ENCODE measurements at regions not wholly inside any gene's neighbourhood (a gene's known extent, or its start where the extent isn't known, plus 50 kb on each side); places are given as distances from the start of the nearest gene placed in this dataset.

- no peak for TF ChIP-seq SRF (IDR thresholded peaks at IDR 0.05; ENCODE audit: low read depth in 2 of 2, low read length in 2 of 2)
- TF ChIP-seq SPI1 (IDR thresholded peaks at IDR 0.05; ENCODE audit: borderline replicate concordance, insufficient read depth, low read depth, low read length), result no peak
- TF ChIP-seq ELK1 (IDR thresholded peaks at IDR 0.05; ENCODE audit: low read depth, low read length), result no peak
- no peak for TF ChIP-seq EZH2 (IDR thresholded peaks at IDR 0.05; ENCODE audit: borderline replicate concordance, control insufficient read depth, low read depth, low read length)
- TF ChIP-seq POLR2AphosphoS2 (IDR thresholded peaks at IDR 0.05; ENCODE audit: low read depth, low read length), result no peak
- TF ChIP-seq SP1 (IDR thresholded peaks at IDR 0.05; ENCODE audit: low read depth, low read length), result no peak
- TF ChIP-seq PBX3 (IDR thresholded peaks at IDR 0.05; ENCODE audit: insufficient replicate concordance, low read depth, low read length), result no peak
- no peak for TF ChIP-seq JUND (IDR thresholded peaks at IDR 0.05; ENCODE audit: low read depth, low read length)
- no peak for TF ChIP-seq NFXL1 (IDR thresholded peaks at IDR 0.05; ENCODE audit: borderline replicate concordance)
- TF ChIP-seq NR2F1 (conservative IDR thresholded peaks at IDR 0.05), result no peak
These were observed 470.8 kb upstream of the SLIT2 start (continued) for GRCh38 chr4:19780871-19781270.

GRCh38 chr4:19776929-19777328, 474.8 kb upstream of the SLIT2 start:
- H3K4me3 ChIP-seq, result no peak overlapping the region
- H4K20me1 ChIP-seq (ENCODE audit: control insufficient read depth, insufficient read depth), result no peaks in the 10 kb centered on the region
- no TSS peak for BruUV-seq (replicated peaks)
- H3K4me1 ChIP-seq (ENCODE audit: control insufficient read depth, insufficient read depth, low read length), result no peaks in the 10 kb centered on the region
- FAIRE-seq (no peak), ATAC-seq (no peak), DNase-seq (ENCODE audit: low read depth, low spot score) (no peak)
- H3K79me2 ChIP-seq (ENCODE audit: control insufficient read depth, insufficient read depth, low read length), result no peaks in the 10 kb centered on the region
- ChIA-PET CTCF (no interaction called here), SMC1A (ENCODE audit: uncharacterized antibody, unreplicated experiment) (no interaction called here), POLR2A (no interaction called here), RAD21 (ENCODE audit: unreplicated experiment) (no interaction called here)
- H3K27me3 ChIP-seq (replicated peaks in 1 of 2; ENCODE audit: control insufficient read depth in 2 of 2, insufficient read depth in 2 of 2, low read length in 1 of 2), result no peaks in the 10 kb centered on the region
- intact Hi-C loops (cut with micrococcal nuclease; ENCODE audit: unreplicated experiment), result no loop called here
- no peaks in the 10 kb centered on the region for H3K36me3 ChIP-seq (ENCODE audit: control insufficient read depth in 2 of 2, insufficient read depth in 2 of 2, low read length in 1 of 2)
- no peak overlapping the region for H3K4me2 ChIP-seq (ENCODE audit: control insufficient read depth, insufficient read depth)
- no peak overlapping the region for H3K27ac ChIP-seq (ENCODE audit: control insufficient read depth, insufficient read depth)
- in situ Hi-C loops (cut with MboI), result no loop called here
- no peaks in the 10 kb centered on the region for H3K9me3 ChIP-seq (replicated peaks; ENCODE audit: control insufficient read depth, insufficient read depth, low read length)
- no peak overlapping the region for H3K9ac ChIP-seq (ENCODE audit: control insufficient read depth, insufficient read depth, low read length)
- no peak overlapping the region for H2AFZ ChIP-seq (ENCODE audit: control insufficient read depth, low read depth, low read length)
- TF ChIP-seq NKRF (conservative IDR thresholded peaks at IDR 0.05) (no peak), ELK1 (IDR thresholded peaks at IDR 0.05; ENCODE audit: low read depth, low read length) (no peak), GABPA (IDR thresholded peaks at IDR 0.05; ENCODE audit: low read depth) (no peak), SMAD1 (IDR thresholded peaks at IDR 0.05; ENCODE audit: low read depth, partially characterized antibody) (no peak), IRF5 (IDR thresholded peaks at IDR 0.05; ENCODE audit: borderline replicate concordance) (no peak), POLR2AphosphoS2 (IDR thresholded peaks at IDR 0.05; ENCODE audit: low read depth, low read length) (no peak), SUZ12 (IDR thresholded peaks at IDR 0.05; ENCODE audit: unreplicated experiment) (no peak), SREBF2 (IDR thresholded peaks at IDR 0.05; ENCODE audit: low read length) (no peak), MXI1 (IDR thresholded peaks at IDR 0.05; ENCODE audit: low read depth, low read length) (no peak), MYB (IDR thresholded peaks at IDR 0.05; ENCODE audit: borderline replicate concordance, low read depth, low read length) (no peak)

All from GM12878 (cell line).